SK-N-SH (cell line): ENCODE measurements at regions not wholly inside any gene's neighbourhood (a gene's known extent, or its start where the extent isn't known, plus 50 kb on each side); places are given as distances from the start of the nearest gene placed in this dataset.

Experiments used
- CTCF ChIA-PET: fragments of 300-600, 350-600 bp; formaldehyde crosslinking; extraction: SDS; loops from one replicate; lab custom pipeline; 2021; lab: Yijun Ruan, JAX
- POLR2A ChIA-PET: fragments of 350-600 bp; sonication (Branson Sonifier 250); formaldehyde crosslinking; extraction: SDS; loops from one replicate; lab custom pipeline; 2020; ENCODE audit warnings: antibody characterized with exemption, inconsistent platforms; lab: Yijun Ruan, JAX
- DNase-seq: peaks from one replicate; pipeline ENCODE4 v3.0.0; 2012
- H2AFZ ChIP-seq: fragments of 200-600 bp; sonication (generic); 2 replicates; pipeline ENCODE4 v1.8.1; 2016; ENCODE audit warnings: antibody characterized with exemption, mild to moderate bottlenecking, low read depth
- H3F3A ChIP-seq: fragments of 200-600 bp; sonication (generic); replicated peaks from 2 replicates; pipeline ENCODE3; 2016; ENCODE audit warnings: antibody characterized with exemption, mild to moderate bottlenecking; ENCODE audit not compliant: insufficient read depth
- H3K27ac ChIP-seq, 2 experiments: fragments of 200-500 bp in 1 of 2; fragments of 200-600 bp in 1 of 2; sonication (Bioruptor generic) in 1 of 2; sonication (generic), shearing (Covaris generic) in 1 of 2; 2 replicates each; pipeline versions ENCODE4 v1.5.1 to v1.6.1; 2014 to 2016; ENCODE audit warnings: low read depth in 2 of 2, inconsistent platforms in 1 of 2, low read length in 1 of 2, mild to moderate bottlenecking in 1 of 2, mixed read lengths in 1 of 2
- H3K27me3 ChIP-seq: fragments of 200-600 bp; sonication (generic), shearing (Covaris generic); 2 replicates; pipeline ENCODE4 v1.6.1; 2016; ENCODE audit warnings: mixed run types; ENCODE audit not compliant: insufficient read depth
- H3K36me3 ChIP-seq, 2 experiments: fragments of 200-500 bp in 1 of 2; fragments of 200-600 bp in 1 of 2; sonication (Bioruptor generic) in 1 of 2; sonication (generic) in 1 of 2; replicated peaks in 1 of 2; 2 replicates each; pipeline versions ENCODE3 to v1.5.1; 2014 to 2016; ENCODE audit warnings: low read length in 1 of 2, mild to moderate bottlenecking in 1 of 2; ENCODE audit not compliant: insufficient read depth in 2 of 2, control insufficient read depth in 1 of 2
- H3K4me1 ChIP-seq, 2 experiments: fragments of 200-500 bp in 1 of 2; fragments of 200-600 bp in 1 of 2; sonication (Bioruptor generic) in 1 of 2; sonication (generic), shearing (Covaris generic) in 1 of 2; 2 replicates each; pipeline versions ENCODE4 v1.5.1 to v1.6.1; 2014 to 2016; ENCODE audit warnings: low read depth in 1 of 2, low read length in 1 of 2, mixed run types in 1 of 2; ENCODE audit not compliant: insufficient read depth in 2 of 2, control insufficient read depth in 1 of 2
- H3K4me2 ChIP-seq: fragments of 200-600 bp; sonication (generic), shearing (Covaris generic); 2 replicates; pipeline ENCODE4 v1.6.1; 2017; ENCODE audit warnings: mixed run types
- H3K4me3 ChIP-seq, 2 experiments: fragments of 200-500 bp in 1 of 2; fragments of 200-600 bp in 1 of 2; sonication (Bioruptor generic) in 1 of 2; sonication (generic), shearing (Covaris generic) in 1 of 2; 2 replicates each; pipeline versions ENCODE4 v1.5.1 to v1.8.1; 2014 to 2016; ENCODE audit warnings: low read depth in 2 of 2, inconsistent platforms in 1 of 2, low read length in 1 of 2, mild to moderate bottlenecking in 1 of 2, mixed read lengths in 1 of 2, moderate library complexity in 1 of 2
- H3K79me2 ChIP-seq: fragments of 200-600 bp; sonication (generic); 2 replicates; pipeline ENCODE4 v1.8.1; 2017; ENCODE audit warnings: mild to moderate bottlenecking; ENCODE audit not compliant: insufficient read depth
- H3K9ac ChIP-seq: fragments of 200-600 bp; sonication (generic); 2 replicates; pipeline ENCODE4 v1.6.1; 2017; ENCODE audit warnings: mixed run types
- H3K9me2 ChIP-seq: fragments of 200-600 bp; sonication (generic); 2 replicates; pipeline ENCODE4 v1.6.1; 2017; ENCODE audit warnings: mixed run types
- H3K9me3 ChIP-seq: fragments of 200-600 bp; sonication (generic); 2 replicates; pipeline ENCODE4 v1.6.1; 2017; ENCODE audit warnings: mixed run types, mild to moderate bottlenecking, moderate library complexity
- H4K20me1 ChIP-seq: fragments of 200-600 bp; sonication (generic); 2 replicates; pipeline ENCODE4 v1.6.1; 2017; ENCODE audit warnings: mild to moderate bottlenecking, mixed run types; ENCODE audit not compliant: insufficient read depth
- ELF1 ChIP-seq: IDR thresholded peaks from 2 replicates; pipeline ENCODE4 v1.4.0; 2012
- EP300 ChIP-seq, 2 experiments: IDR thresholded peaks; 2 replicates each; pipeline versions ENCODE4 v1.4.0 to v1.6.1; 2012; ENCODE audit warnings: borderline replicate concordance in 1 of 2, low read depth in 1 of 2, low read length in 1 of 2
- FOSL2 ChIP-seq: IDR thresholded peaks from 2 replicates; pipeline ENCODE4 v1.4.0; 2012; ENCODE audit warnings: low read depth, mild to moderate bottlenecking, moderate library complexity, borderline replicate concordance
- FOXJ3 ChIP-seq: sonication (generic); formaldehyde crosslinking; IDR thresholded peaks from 2 replicates; pipeline ENCODE4 v1.5.1; 2020; ENCODE audit warnings: mild to moderate bottlenecking, missing genetic modification reagents
- FOXM1 ChIP-seq: IDR thresholded peaks from 2 replicates; pipeline ENCODE4 v1.4.0; 2012; ENCODE audit warnings: low read depth, mild to moderate bottlenecking
- GATA2 ChIP-seq: sonication (generic); formaldehyde crosslinking; IDR thresholded peaks from 2 replicates; pipeline ENCODE4 v1.5.0; 2020; ENCODE audit warnings: mild to moderate bottlenecking, missing genetic modification reagents
- JUND ChIP-seq: IDR thresholded peaks from 2 replicates; pipeline ENCODE4 v1.4.0; 2012
- MXI1 ChIP-seq: IDR thresholded peaks from 2 replicates; pipeline ENCODE4 v1.6.1; 2012; ENCODE audit warnings: mild to moderate bottlenecking, low read depth, low read length, improper control_type of control experiment
- POLR2AphosphoS5 ChIP-seq: IDR thresholded peaks from 2 replicates; pipeline ENCODE4 v1.6.1; 2012; ENCODE audit warnings: low read depth, low read length
- RAD21 ChIP-seq: IDR thresholded peaks from 2 replicates; pipeline ENCODE4 v1.6.1; 2012; ENCODE audit warnings: mild to moderate bottlenecking, low read length
- RFX5 ChIP-seq: IDR thresholded peaks from 2 replicates; pipeline ENCODE4 v1.6.1; 2012; ENCODE audit warnings: mild to moderate bottlenecking, improper control_type of control experiment, low read length
- YY1 ChIP-seq: IDR thresholded peaks from 2 replicates; pipeline ENCODE4 v1.4.0; 2012; ENCODE audit warnings: low read depth, mild to moderate bottlenecking
- WGBS: methylation state at CpG from one replicate; pipeline ENCODE4 v1.1.6; 2017; ENCODE audit warnings: low lambda C conversion rate; 5-methylcytosine and 5-hydroxymethylcytosine counted together
- TF ChIP-seq, protein P1 (sequence below): fragments of 200-600 bp; sonication (generic); IDR thresholded peaks from 2 replicates; pipeline ENCODE4 v1.6.1; 2017; ENCODE audit warnings: antibody characterized with exemption, mild to moderate bottlenecking, moderate library complexity
- TF ChIP-seq, protein P2 (sequence below): fragments of 150-350 bp; IDR thresholded peaks from 2 replicates; pipeline ENCODE4 v1.6.1; 2016; ENCODE audit warnings: mild to moderate bottlenecking, low read depth, low read length
- TF ChIP-seq, protein P3 (sequence below): IDR thresholded peaks from 2 replicates; pipeline ENCODE4; 2012

DNA sequence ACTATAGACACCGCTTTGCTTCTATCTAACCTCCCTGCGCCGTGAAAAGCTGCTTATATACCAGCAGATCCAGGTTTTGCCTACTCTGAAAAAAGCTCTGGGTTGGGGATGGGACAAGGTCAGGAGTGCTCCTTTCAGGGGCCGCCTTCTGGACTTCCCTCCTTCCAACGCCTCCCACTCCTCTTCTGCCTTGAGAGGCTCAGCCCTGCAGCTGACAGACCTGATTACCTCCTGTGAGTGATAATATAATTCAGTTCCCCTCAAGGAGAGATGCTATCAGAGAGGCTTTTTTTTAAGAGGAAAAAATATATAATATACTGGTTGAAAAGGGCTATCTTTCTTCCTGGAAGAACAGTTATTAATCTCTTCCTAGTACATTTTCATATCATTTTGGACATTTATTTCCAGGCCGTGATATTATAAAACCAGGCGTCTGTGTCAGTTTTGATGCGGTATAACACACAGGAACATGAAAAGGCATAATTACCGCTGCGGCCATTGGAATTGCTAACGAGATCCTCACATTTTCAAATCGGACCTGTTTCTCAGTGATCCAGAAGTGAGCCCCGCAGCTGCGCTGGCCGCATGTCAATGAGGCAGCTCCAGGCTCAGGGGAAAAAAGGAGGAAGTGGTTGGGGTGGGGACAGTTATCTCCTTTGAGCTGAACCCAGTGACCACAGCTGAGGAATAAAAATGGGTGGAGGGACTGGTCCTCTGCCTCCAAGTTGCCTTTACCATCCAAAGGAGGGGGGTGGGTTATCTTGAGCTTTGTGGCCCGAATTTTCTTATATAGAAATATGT is 457.1 kb downstream of the TYW1 start:
- no peak overlapping the region for H2AFZ ChIP-seq
- 30% methylated on average over 16 of the region's 16 CpGs for WGBS

GRCh38 chr7:67455508-67455907 is 458.9 kb downstream of the TYW1 start:
- whole genome bisulfite sequencing, result 20% methylated on average over 1 of the region's 1 CpG
- no peak overlapping the region for H2AFZ ChIP-seq
- no peaks in the 10 kb centered on the region for H3K79me2 ChIP-seq
- CTCF ChIA-PET, result interaction anchor here (1.1 to 2.0 kb wide), 2 partner anchors 29 to 170 kb away, joined by 3 to 6 read pairs; no protein-coding TSS in a partner anchor
- H3K4me3 ChIP-seq, result no peak overlapping the region
- POLR2A ChIA-PET, result no interaction called here
- peaks cover 4% of the 10 kb centered on the region for H3F3A ChIP-seq
- H3K27ac ChIP-seq, result no peak overlapping the region
- TF ChIP-seq JUND, result no peak
- no peak for TF ChIP-seq ELF1
- TF ChIP-seq FOSL2, result no peak
- no peak for TF ChIP-seq YY1
- TF ChIP-seq, all 33 proteins: peak for 0
- no peaks in the 10 kb centered on the region for H3K9me2 ChIP-seq
- no peaks in the 10 kb centered on the region for H3K9me3 ChIP-seq
- no peak overlapping the region for H3K9ac ChIP-seq
- DNase-seq, result no peak
- H3K27me3 ChIP-seq, result no peaks in the 10 kb centered on the region
- no peaks in the 10 kb centered on the region for H4K20me1 ChIP-seq
- no peaks in the 10 kb centered on the region for H3K36me3 ChIP-seq
- H3K4me2 ChIP-seq, result no peak overlapping the region
- peaks cover 0 to 9% of the 10 kb centered on the region in 2 experiments; a peak in 1 of 4 replicates for H3K4me1 ChIP-seq

More for the DNA sequence above, 457.1 kb downstream of the TYW1 start:
- Histone ChIP-seq H3K27me3 (no peaks in the 10 kb centered on the region), H3K79me2 (no peaks in the 10 kb centered on the region), H3K9me3 (no peaks in the 10 kb centered on the region), H3K4me1 (peaks cover 0 to 9% of the 10 kb centered on the region in 2 experiments; a peak in 1 of 4 replicates), H3K9ac (no peak overlapping the region), H3K27ac (peak overlapping the region in 1 of 2 experiments; percentile 39; a peak in 2 of 4 replicates), H3K4me2 (no peak overlapping the region), H3K4me3 (no peak overlapping the region), H3K9me2 (no peaks in the 10 kb centered on the region), H4K20me1 (no peaks in the 10 kb centered on the region), H3F3A (peaks cover 4% of the 10 kb centered on the region), H3K36me3 (no peaks in the 10 kb centered on the region)
- TF ChIP-seq RAD21, result no peak
- TF ChIP-seq, protein P1, sequence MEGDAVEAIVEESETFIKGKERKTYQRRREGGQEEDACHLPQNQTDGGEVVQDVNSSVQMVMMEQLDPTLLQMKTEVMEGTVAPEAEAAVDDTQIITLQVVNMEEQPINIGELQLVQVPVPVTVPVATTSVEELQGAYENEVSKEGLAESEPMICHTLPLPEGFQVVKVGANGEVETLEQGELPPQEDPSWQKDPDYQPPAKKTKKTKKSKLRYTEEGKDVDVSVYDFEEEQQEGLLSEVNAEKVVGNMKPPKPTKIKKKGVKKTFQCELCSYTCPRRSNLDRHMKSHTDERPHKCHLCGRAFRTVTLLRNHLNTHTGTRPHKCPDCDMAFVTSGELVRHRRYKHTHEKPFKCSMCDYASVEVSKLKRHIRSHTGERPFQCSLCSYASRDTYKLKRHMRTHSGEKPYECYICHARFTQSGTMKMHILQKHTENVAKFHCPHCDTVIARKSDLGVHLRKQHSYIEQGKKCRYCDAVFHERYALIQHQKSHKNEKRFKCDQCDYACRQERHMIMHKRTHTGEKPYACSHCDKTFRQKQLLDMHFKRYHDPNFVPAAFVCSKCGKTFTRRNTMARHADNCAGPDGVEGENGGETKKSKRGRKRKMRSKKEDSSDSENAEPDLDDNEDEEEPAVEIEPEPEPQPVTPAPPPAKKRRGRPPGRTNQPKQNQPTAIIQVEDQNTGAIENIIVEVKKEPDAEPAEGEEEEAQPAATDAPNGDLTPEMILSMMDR, result no peak
- TF ChIP-seq FOXM1, result no peak
- TF ChIP-seq, protein P2, sequence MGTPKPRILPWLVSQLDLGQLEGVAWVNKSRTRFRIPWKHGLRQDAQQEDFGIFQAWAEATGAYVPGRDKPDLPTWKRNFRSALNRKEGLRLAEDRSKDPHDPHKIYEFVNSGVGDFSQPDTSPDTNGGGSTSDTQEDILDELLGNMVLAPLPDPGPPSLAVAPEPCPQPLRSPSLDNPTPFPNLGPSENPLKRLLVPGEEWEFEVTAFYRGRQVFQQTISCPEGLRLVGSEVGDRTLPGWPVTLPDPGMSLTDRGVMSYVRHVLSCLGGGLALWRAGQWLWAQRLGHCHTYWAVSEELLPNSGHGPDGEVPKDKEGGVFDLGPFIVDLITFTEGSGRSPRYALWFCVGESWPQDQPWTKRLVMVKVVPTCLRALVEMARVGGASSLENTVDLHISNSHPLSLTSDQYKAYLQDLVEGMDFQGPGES, result no peak
- TF ChIP-seq FOXJ3 (CRISPR knock-in tag), result peak; percentile 50; the same call in 1 of the 2 replicates
- peak in 1 of 2 experiments; percentile 45; a peak in 1 of 4 replicates for TF ChIP-seq EP300 (IDR thresholded peaks at IDR 0.05; ENCODE audit: borderline replicate concordance in 1 of 2, low read depth in 1 of 2, low read length in 1 of 2)
- peak; percentile 31; the same call in 1 of the 2 replicates for TF ChIP-seq MXI1
- TF ChIP-seq GATA2, result peak; percentile 80
- TF ChIP-seq POLR2AphosphoS5, result no peak
- TF ChIP-seq, protein P3, sequence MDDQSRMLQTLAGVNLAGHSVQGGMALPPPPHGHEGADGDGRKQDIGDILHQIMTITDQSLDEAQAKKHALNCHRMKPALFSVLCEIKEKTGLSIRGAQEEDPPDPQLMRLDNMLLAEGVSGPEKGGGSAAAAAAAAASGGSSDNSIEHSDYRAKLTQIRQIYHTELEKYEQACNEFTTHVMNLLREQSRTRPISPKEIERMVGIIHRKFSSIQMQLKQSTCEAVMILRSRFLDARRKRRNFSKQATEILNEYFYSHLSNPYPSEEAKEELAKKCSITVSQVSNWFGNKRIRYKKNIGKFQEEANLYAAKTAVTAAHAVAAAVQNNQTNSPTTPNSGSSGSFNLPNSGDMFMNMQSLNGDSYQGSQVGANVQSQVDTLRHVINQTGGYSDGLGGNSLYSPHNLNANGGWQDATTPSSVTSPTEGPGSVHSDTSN, result no peak
- TF ChIP-seq RFX5, result no peak
- POLR2A ChIA-PET, result interaction anchor here (0.9 kb wide), 1 partner anchor 9 kb away, joined by 4 read pairs; no protein-coding TSS in a partner anchor
- DNase-seq, result peak; percentile 59
- CTCF ChIA-PET, result interaction anchor here (1.0 to 2.0 kb wide), 5 partner anchors 9 to 75 kb away, joined by 3 to 6 read pairs (median 4); no protein-coding TSS in a partner anchor
